Panc1 (cell line): ENCODE measurements at regions not wholly inside any gene's neighbourhood (a gene's known extent, or its start where the extent isn't known, plus 50 kb on each side); places are given as distances from the start of the nearest gene placed in this dataset.

ENCODE experiments used
- CTCF ChIP-seq: fragments of 450-650 bp; IDR thresholded peaks from 2 replicates; pipeline ENCODE4 v1.5.1; 2017; ENCODE audit warnings: mild to moderate bottlenecking
- REST ChIP-seq, 2 experiments: IDR thresholded peaks; 2 replicates each; pipeline ENCODE4 v1.6.1; 2011 to 2012; ENCODE audit warnings: low read depth in 2 of 2, control low read depth in 1 of 2, low read length in 1 of 2, mild to moderate bottlenecking in 1 of 2, moderate library complexity in 1 of 2; ENCODE audit not compliant: insufficient read depth in 1 of 2
- SIN3A ChIP-seq: IDR thresholded peaks from 2 replicates; pipeline ENCODE4 v1.6.1; 2012; ENCODE audit warnings: low read depth, mild to moderate bottlenecking, low read length, moderate library complexity, borderline replicate concordance; ENCODE audit not compliant: insufficient read depth

GRCh38 chrX:578531-578930 lies 52.1 kb upstream of the SHOX start:
- TF ChIP-seq SIN3A = no peak
- TF ChIP-seq CTCF = no peak
- TF ChIP-seq REST (IDR thresholded peaks at IDR 0.05; ENCODE audit: insufficient read depth in 1 of 2, low read depth in 2 of 2, low read length in 1 of 2) = no peak
